ENCODE measurements at regions not wholly inside any gene's neighbourhood (a gene's known extent, or its start where the extent isn't known, plus 50 kb on each side); places are given as distances from the start of the nearest gene placed in this dataset.
"Not testable (repeated sequence)": the region's sequence is repeated elsewhere in the genome, so short reads cannot be mapped to it uniquely, and the experiment has no call there.

DNA sequence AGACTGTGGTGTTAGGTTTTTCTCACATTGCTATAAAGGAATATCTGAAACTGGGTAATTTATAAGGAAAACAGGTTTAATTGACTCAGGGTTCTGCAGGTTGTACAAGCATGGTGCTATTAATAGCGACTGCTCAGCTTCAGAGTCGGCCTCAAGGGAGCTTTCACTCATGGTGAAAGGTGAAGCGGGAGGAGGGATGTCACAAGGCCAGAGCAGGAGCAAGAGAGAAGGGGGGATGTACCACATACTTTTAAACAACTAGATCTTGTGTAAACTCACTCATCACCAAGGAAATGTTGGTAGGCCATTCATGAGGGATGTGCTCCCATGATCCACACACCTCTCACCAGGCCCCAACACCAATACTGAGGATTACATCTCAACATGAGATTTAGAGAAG is 313.2 kb downstream of the UBE2NL start:
- H3K79me2 ChIP-seq (ENCODE audit: control insufficient read depth, insufficient read depth, low read length); H2AFZ ChIP-seq (ENCODE audit: control insufficient read depth, low read length); H3K36me3 ChIP-seq (ENCODE audit: control insufficient read depth in 2 of 2, extremely low read depth in 1 of 2, insufficient read depth in 2 of 2, low read length in 2 of 2); H3K9me1 ChIP-seq (ENCODE audit: control insufficient read depth, extremely low read depth, insufficient read depth, low read length); dilution Hi-C loops (cut with MboI; ENCODE audit: extremely low pct_ligation_motif_present, low sequenced_read_pairs); H3K9me3 ChIP-seq (ENCODE audit: control insufficient read depth, low read depth, low read length); FAIRE-seq; H3K4me2 ChIP-seq (ENCODE audit: control insufficient read depth, extremely low read depth, insufficient read depth, low read depth, low read length); H3K9ac ChIP-seq (ENCODE audit: control insufficient read depth, extremely low read depth, insufficient read depth, low read length); H3K4me1 ChIP-seq (ENCODE audit: control insufficient read depth, extremely low read depth, insufficient read depth, low read length); DNase-seq (ENCODE audit: low read depth, low spot score); H4K20me1 ChIP-seq (ENCODE audit: control insufficient read depth, extremely low read depth, insufficient read depth, low read length); H3K4me3 ChIP-seq (ENCODE audit: control insufficient read depth in 2 of 3, extremely low read depth in 1 of 3, insufficient read depth in 2 of 3, low read depth in 1 of 3, low read length in 3 of 3); H3K27me3 ChIP-seq (ENCODE audit: control insufficient read depth, extremely low read depth, insufficient read depth, low read length); H3K27ac ChIP-seq (ENCODE audit: control insufficient read depth, insufficient read depth, low read length): not testable (repeated sequence)

DNA sequence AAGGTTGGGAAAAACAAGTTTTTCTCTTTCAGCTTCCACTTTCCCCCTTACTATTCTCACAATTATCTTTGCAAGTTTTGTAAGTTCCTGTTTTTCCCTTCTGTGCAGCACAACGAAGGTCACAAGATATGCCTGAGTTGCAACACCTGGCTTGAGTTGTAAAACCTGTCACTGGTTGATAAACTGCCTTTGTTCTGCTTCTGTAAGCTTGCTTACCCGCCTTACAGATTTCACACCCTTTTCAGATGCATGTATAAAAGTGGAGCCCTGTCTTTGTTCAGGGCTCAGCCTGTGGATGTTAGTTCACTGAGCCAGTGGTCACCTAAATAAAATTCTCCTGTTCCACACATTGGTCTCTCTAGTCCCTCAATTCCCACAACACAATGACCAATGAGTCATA is 318.9 kb downstream of the UBE2NL start:
- H3K9me1 ChIP-seq (ENCODE audit: control insufficient read depth, extremely low read depth, insufficient read depth, low read length); DNase-seq (ENCODE audit: low read depth, low spot score); H3K27me3 ChIP-seq (ENCODE audit: control insufficient read depth, extremely low read depth, insufficient read depth, low read length); H3K4me3 ChIP-seq (ENCODE audit: control insufficient read depth in 2 of 3, extremely low read depth in 1 of 3, insufficient read depth in 2 of 3, low read depth in 1 of 3, low read length in 3 of 3); dilution Hi-C loops (cut with MboI; ENCODE audit: extremely low pct_ligation_motif_present, low sequenced_read_pairs); H3K27ac ChIP-seq (ENCODE audit: control insufficient read depth, insufficient read depth, low read length); H4K20me1 ChIP-seq (ENCODE audit: control insufficient read depth, extremely low read depth, insufficient read depth, low read length); H3K9me3 ChIP-seq (ENCODE audit: control insufficient read depth, low read depth, low read length); H2AFZ ChIP-seq (ENCODE audit: control insufficient read depth, low read length); H3K79me2 ChIP-seq (ENCODE audit: control insufficient read depth, insufficient read depth, low read length); H3K4me2 ChIP-seq (ENCODE audit: control insufficient read depth, extremely low read depth, insufficient read depth, low read depth, low read length); H3K9ac ChIP-seq (ENCODE audit: control insufficient read depth, extremely low read depth, insufficient read depth, low read length); H3K36me3 ChIP-seq (ENCODE audit: control insufficient read depth in 2 of 2, extremely low read depth in 1 of 2, insufficient read depth in 2 of 2, low read length in 2 of 2); H3K4me1 ChIP-seq (ENCODE audit: control insufficient read depth, extremely low read depth, insufficient read depth, low read length): not testable (repeated sequence)
- peak; percentile 98 for FAIRE-seq

DNA sequence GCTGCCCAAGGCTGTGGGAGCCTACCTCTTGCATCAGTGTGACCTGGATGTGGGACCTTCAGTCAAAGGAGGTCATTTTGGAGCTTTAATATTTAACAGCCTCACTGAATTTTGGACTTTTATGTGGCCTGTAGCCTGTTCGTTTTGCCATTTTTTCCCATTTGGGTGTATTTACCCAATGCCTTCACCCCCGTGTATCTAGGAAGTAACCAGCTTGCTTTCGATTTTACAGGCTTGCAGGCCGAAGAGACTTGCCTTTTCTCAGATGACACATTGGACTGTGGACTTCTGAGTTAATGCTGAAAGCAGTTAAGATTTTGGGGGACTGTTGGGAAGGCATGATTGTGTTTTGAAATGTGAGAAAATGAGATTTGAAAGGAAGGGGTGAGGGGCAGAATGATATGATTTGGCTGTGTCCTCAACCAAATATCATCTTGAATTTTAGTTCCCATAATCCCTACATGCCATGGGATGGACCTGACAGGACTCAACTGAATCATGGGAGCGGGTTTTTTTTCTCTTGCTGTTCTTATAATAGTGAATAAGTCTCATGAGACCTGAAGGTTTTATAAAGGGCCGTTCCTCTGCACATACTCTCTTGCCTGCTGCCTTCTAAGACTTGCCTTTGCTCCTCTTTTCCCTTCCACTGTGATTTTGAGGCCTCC is 324.6 kb downstream of the UBE2NL start:
- DNase-seq (ENCODE audit: low read depth, low spot score); H3K4me2 ChIP-seq (ENCODE audit: control insufficient read depth, extremely low read depth, insufficient read depth, low read depth, low read length); H3K9me1 ChIP-seq (ENCODE audit: control insufficient read depth, extremely low read depth, insufficient read depth, low read length); FAIRE-seq; H3K9me3 ChIP-seq (ENCODE audit: control insufficient read depth, low read depth, low read length); H3K9ac ChIP-seq (ENCODE audit: control insufficient read depth, extremely low read depth, insufficient read depth, low read length); H3K4me3 ChIP-seq (ENCODE audit: control insufficient read depth in 2 of 3, extremely low read depth in 1 of 3, insufficient read depth in 2 of 3, low read depth in 1 of 3, low read length in 3 of 3); H3K36me3 ChIP-seq (ENCODE audit: control insufficient read depth in 2 of 2, extremely low read depth in 1 of 2, insufficient read depth in 2 of 2, low read length in 2 of 2); dilution Hi-C loops (cut with MboI; ENCODE audit: extremely low pct_ligation_motif_present, low sequenced_read_pairs); H3K4me1 ChIP-seq (ENCODE audit: control insufficient read depth, extremely low read depth, insufficient read depth, low read length); H4K20me1 ChIP-seq (ENCODE audit: control insufficient read depth, extremely low read depth, insufficient read depth, low read length); H3K79me2 ChIP-seq (ENCODE audit: control insufficient read depth, insufficient read depth, low read length); H3K27ac ChIP-seq (ENCODE audit: control insufficient read depth, insufficient read depth, low read length); H3K27me3 ChIP-seq (ENCODE audit: control insufficient read depth, extremely low read depth, insufficient read depth, low read length); H2AFZ ChIP-seq (ENCODE audit: control insufficient read depth, low read length): not testable (repeated sequence)
